CD4-positive, alpha-beta T cell treated with Interleukin-4 for 1 hour (primary cell): ENCODE measurements at regions not wholly inside any gene's neighbourhood (a gene's known extent, or its start where the extent isn't known, plus 50 kb on each side); places are given as distances from the start of the nearest gene placed in this dataset.
A peak's percentile ranks its signal among the peaks of the same experiment; 100 is the strongest.

Experiments used
- DNase-seq, 2 donors: peaks; one replicate each; pipeline ENCODE4 v3.0.0-alpha.2; 2020 to 2022

- no peak for DNase-seq
Measured at GRCh38 chrX:109843963-109844751, 111.1 kb upstream of the ACSL4 start.

GRCh38 chrX:109844986-109845385, 111.9 kb upstream of the ACSL4 start:
- DNase-seq, result no peak

- DNase-seq, result no peak
Measured at GRCh38 chrX:109845996-109846395, 112.9 kb upstream of the ACSL4 start.

- no peak for DNase-seq
Measured at GRCh38 chrX:109847257-109848187, 114.5 kb upstream of the ACSL4 start.

GRCh38 chrX:109848461-109849050, 115.5 kb upstream of the ACSL4 start:
- no peak for DNase-seq

GRCh38 chrX:109854096-109854495, 121.0 kb upstream of the ACSL4 start:
- no peak for DNase-seq

- DNase-seq, result no peak
Measured at GRCh38 chrX:109855501-109855900, 122.4 kb upstream of the ACSL4 start.

GRCh38 chrX:109856974-109857373, 123.9 kb upstream of the ACSL4 start:
- DNase-seq, result peak in 1 of 2 donors; percentile 49

GRCh38 chrX:109857584-109858228, 124.6 kb upstream of the ACSL4 start:
- DNase-seq, result no peak

GRCh38 chrX:109858602-109859341, 125.7 kb upstream of the ACSL4 start:
- DNase-seq, result no peak

- DNase-seq, result no peak
Measured at GRCh38 chrX:109859651-109860050, 126.6 kb upstream of the ACSL4 start.

- DNase-seq, result no peak
Measured at GRCh38 chrX:109862433-109862832, 129.4 kb upstream of the ACSL4 start.

- no peak for DNase-seq
Measured at GRCh38 chrX:109863811-109864210, 130.8 kb upstream of the ACSL4 start.

GRCh38 chrX:109871121-109871888, 131.6 kb upstream of the TMEM164 start:
- DNase-seq, result no peak

- no peak for DNase-seq
Measured at GRCh38 chrX:109872021-109872732, 130.7 kb upstream of the TMEM164 start.

- no peak for DNase-seq
Measured at GRCh38 chrX:109873574-109873973, 129.3 kb upstream of the TMEM164 start.

GRCh38 chrX:109873983-109874382, 128.9 kb upstream of the TMEM164 start:
- no peak for DNase-seq

GRCh38 chrX:109874548-109874947, 128.4 kb upstream of the TMEM164 start:
- DNase-seq, result no peak

GRCh38 chrX:109875831-109876230, 127.1 kb upstream of the TMEM164 start:
- no peak for DNase-seq

GRCh38 chrX:109878236-109878635, 124.7 kb upstream of the TMEM164 start:
- DNase-seq, result no peak

- no peak for DNase-seq
Measured at GRCh38 chrX:109879991-109880390, 122.9 kb upstream of the TMEM164 start.
